ENCODE measurements at regions not wholly inside any gene's neighbourhood (a gene's known extent, or its start where the extent isn't known, plus 50 kb on each side); places are given as distances from the start of the nearest gene placed in this dataset.

DNA sequence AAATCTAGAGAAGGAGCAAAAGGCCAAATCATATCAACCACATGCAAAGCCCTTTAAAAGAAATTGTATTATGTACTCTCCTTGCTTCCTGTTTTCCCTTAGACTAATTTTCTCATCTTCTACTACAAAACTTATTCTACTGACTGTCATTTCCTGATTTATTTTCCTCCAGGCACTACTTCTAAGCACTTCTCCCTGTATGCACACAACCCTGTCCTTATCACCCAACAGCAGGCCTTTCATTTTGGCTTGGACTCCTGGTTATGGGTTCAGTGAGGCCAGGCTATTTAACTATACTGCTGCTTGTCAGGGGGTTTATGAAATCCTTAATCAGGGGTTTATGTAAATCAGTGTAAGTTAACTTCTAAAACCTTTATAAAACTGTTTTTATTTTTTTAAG is 205.1 kb upstream of the FAM98A start:
- intact Hi-C loops (cut with DNase I) = no loop called here
- DNase-seq = no peak

DNA sequence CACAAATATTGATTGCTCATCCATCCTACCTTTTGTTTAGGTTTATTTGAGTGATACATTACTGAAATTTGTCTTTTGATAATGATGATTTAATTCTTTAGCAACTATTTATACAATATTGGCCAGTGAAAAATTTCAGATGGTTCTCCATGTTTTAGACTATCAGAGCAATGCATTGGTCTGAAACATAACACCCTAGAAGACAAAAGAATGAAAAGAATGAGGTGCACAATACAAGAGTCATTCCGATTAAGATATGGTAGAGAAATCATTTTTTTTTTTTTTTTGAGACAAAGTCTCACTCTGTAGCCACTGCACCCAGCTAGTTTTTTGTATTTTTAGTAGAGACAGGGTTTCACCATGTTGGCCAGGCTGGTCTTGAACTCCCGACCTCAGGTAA is 197.4 kb upstream of the FAM98A start:
- intact Hi-C loops (cut with DNase I) = no loop called here
- DNase-seq = no peak

DNA sequence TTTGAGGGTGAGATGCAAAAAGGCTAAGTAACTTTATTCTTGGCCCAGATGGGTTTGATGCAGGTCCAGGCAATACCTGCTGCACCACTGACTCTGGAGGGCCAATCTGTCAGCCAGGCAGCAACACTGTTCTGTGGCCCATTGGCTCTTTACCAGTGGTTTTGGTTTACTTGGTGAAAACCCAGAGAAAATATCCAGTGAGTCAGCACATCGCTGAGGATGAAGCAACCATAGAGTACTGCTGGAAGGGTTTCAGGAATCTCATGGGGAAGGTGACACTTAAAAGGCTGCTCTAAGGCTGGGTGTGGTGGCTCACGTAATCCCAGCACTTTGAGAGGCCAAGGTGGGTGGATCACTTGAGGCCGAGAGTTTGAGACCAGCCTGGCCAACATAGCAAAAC is 192.5 kb upstream of the FAM98A start:
- DNase-seq = no peak

DNA sequence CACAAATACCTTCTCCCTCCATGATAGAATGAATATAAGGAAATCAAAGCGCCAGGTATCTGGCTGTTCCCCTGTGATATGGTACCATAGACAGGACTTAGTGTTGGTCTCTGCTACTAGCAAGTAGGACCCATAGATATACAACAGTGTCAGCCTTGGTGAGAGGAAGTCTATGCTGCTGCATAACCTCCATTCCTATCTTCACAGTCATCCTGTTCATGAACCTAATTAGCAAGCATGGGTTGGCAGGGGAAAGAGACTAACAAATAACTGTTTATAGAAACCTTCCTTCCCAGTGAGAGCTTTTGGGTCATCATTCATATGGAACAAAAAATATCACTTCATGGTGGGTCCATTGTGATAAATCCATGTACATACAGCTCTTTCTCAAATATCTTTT is 188.9 kb upstream of the FAM98A start:
- no peak for DNase-seq
- intact Hi-C loops (cut with DNase I) = no loop called here

More for the DNA sequence above, 192.5 kb upstream of the FAM98A start:
- intact Hi-C loops (cut with DNase I) = no loop called here

DNA sequence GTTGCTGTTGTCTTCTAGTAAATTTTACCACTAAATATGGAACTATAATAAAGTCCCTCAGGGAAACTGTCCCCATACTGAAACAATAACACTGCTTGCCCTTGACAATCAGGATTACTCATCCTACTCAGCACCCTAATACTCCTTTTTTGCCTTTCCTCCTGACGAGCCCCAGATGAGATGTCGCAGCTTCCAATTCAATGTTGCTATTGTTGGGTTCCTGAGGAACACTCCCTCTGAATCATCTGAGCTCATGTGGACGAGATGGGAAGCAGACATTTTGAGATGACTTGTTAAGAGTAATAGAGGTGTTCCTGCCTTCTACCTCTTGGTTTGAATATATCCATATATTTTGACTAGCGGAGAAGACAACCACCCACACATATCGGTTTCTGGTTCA is 187.8 kb upstream of the FAM98A start:
- intact Hi-C loops (cut with DNase I) = no loop called here
- DNase-seq = no peak

DNA sequence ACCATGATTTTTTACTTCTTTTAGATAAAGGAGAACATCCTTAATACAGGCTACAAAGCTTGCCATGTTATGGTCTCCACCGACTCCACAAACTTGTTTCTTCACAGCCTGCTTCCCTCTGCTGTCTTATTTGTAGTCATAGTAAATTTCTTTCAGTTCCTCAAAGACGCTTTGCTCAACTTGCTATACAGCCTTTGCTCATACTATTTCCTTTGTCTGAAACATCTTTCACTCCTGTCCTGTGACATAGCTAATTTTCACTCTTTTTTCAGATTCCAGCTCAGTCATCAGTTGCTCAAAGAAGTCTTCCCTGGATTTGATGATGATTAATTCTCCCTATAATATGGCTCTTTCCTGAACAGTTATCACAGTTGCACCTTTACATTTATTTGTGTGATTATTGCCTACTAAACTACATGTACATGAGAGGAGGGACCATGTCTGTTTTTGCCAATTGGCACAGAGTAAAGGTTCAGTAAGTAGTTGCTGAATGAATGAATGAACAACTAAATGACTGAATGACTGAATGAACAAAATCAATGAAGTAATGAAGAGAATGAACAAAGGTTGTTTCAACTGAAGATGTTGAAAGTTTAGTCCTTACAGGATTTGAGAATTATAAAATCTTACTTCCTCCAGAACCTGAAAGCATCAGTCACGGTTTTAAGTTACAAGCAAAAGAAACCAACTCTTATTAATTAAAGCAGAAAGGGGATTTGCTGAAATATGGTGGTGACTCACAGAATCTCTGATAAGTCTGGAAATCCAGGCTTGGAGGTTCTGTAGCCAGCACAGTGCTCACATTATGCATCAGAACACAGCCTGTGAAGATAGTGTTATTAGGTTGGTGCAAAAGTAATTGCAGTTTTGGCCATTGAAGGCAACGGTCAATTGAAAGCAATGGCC is 186.4 kb upstream of the FAM98A start:
- intact Hi-C loops (cut with DNase I) = no loop called here
- no peak for DNase-seq

DNA sequence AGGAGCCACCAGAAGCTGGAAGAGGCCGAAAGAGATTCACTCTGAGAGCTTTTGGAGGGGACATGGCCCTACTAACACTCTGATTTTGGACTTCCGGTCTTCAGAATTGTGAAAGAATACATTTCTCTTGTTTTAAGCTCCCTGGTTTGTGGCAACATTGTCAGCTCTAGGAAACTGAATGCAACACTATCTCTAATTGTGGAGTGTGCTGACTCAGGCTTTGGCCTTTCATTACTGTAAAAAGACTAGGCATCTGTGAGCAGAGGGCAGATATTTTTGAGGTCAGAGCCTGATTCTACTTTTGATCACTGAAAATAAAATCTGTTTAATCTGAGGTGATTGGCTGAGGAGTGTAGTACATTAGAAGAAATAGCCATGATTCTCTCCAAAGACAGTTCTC is 185.4 kb upstream of the FAM98A start:
- intact Hi-C loops (cut with DNase I) = no loop called here
- no peak for DNase-seq

DNA sequence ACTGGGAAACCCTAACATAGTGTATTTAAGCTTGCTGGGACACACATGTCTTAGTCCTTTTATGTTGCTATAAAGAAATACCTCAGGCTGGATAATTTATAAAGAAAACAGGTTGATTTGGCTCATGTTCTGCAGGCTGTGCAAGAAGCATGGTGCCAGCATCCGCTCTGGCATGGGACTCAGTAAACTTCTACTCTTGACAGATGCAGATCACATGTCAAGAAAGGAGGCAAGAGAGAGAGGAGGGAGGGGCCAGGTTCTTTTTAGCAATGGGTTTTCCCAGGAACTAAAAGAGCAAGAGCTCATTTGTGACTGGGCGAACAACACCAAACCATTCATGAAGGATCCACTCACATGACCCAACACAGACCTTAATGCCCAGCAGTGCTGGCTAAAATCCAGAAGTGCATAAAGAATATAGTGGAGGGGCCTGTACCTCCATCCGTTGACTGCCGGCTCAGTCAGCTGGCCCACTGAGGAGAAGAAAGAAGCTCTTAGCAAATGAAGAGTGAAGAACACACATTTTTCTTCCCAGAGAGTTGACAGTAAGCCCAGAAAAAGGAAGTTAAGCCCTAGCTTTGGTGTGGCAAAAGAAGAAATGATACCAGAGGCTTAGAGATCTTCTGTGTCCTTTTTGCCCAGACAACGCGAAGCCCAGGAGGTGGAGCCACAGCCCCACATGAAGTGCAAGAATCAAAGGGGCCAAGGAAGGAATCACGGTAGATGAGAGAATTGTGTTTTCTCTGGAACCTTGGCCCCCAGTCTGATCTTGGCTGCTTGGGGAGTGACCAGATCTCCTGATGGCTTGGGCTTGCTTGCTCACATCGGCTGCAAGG is 183.5 kb upstream of the FAM98A start:
- DNase-seq = peak in 2 of 10 donors; percentile 6 to 40
- intact Hi-C loops (cut with DNase I) = no loop called here

DNA sequence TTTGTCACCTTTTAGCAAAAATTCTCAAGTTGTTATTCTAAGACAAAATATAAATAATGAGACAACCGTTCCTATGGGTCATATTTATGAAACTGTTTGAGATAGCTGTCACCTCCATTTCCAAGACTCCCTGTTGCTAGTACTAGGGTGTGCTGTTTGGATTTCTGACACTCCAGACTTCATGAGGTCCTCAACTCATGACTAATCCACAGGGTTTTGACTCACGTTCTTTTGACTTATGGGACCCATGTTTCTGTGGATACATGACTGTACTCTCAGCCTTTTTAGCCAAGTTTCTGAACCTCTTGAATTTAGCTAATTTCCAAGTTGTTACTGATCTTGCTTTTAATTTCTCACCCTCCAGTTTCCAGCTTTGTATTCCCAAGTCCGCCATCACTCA is 178.7 kb upstream of the FAM98A start:
- DNase-seq = no peak

DNA sequence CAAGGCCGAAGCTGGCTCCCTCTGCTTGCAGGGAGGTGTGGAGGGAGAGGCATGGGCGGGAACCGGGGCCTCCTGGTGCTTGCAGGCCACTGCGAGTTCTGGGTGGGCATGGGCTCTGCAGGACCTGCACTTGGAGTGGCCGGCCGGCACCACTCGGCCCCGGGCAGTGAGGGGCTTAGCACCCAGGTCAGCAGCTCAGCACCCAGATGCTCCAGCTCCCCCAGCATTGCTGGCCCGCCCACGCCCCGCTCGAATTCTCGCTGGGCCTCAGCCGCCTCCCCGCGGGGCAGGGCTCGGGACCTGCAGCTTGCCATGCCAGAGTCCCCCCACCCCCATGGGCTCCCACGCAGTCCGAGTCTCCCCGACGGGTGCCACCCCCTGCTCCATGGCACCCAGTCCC is 176.2 kb upstream of the FAM98A start:
- DNase-seq = peak in 1 of 10 donors; percentile 74

More for the DNA sequence above, 178.7 kb upstream of the FAM98A start:
- intact Hi-C loops (cut with DNase I) = no loop called here

DNA sequence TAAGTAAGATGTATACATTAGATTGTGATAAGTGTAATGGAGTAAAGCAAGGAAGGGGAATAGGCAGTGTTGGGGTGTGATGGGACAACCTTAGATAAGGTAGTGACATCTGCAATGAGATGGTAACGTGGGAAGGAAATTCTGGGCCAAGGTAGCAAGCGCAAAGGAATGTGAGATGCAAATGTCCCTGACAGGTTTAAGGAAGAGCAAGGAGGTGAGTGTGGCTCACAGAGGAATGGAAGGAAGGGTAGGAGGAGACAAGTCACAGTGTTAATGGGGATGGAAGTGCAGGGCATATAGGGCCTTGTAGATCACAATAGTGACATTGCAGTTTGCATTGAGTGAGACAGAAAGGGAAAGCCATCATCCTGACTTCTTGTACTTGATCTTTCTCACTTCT is 170.9 kb upstream of the FAM98A start:
- no peak for DNase-seq
- intact Hi-C loops (cut with DNase I) = no loop called here

More for the DNA sequence above, 176.2 kb upstream of the FAM98A start:
- intact Hi-C loops (cut with DNase I) = no loop called here

DNA sequence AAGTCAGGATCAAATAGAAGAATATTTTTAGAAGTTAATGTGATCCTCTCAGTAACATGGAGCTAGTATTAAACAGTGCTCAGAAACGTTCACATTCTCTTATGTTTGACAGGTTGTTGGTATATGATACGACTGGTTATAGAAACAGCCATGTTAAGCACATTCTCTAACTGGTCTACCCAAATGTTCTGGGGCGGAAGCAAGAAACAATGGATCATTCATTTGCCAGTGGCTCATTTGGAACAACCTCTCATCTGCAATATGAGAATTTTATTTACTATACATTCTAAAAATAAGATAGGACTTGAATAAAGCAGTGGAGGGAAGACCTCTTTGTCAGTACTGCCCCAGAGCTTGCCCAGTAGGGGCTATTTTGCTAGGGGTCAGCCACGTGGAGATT is 167.1 kb upstream of the FAM98A start:
- intact Hi-C loops (cut with DNase I) = no loop called here

DNA sequence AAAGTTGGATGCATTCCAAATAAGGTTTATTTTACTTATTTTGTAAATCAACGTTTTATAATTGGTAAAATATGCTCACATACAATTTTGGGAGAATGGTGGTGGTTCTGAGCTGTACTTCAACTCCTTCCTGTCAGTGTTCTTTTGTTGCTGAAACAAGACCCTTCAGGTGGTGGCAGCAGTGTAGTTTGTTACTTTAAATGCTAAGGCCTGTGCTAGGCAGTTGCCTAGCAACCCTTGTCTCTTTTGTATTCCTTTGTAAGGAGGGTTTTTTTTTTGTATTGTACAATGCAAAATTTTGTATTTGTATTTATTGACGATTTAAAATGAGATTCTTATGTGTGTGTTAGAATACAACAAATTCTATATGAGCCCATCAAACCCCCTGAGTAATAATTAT is 166.0 kb upstream of the FAM98A start:
- DNase-seq = no peak
- intact Hi-C loops (cut with DNase I) = no loop called here

More for the DNA sequence above, 167.1 kb upstream of the FAM98A start:
- DNase-seq = no peak

DNA sequence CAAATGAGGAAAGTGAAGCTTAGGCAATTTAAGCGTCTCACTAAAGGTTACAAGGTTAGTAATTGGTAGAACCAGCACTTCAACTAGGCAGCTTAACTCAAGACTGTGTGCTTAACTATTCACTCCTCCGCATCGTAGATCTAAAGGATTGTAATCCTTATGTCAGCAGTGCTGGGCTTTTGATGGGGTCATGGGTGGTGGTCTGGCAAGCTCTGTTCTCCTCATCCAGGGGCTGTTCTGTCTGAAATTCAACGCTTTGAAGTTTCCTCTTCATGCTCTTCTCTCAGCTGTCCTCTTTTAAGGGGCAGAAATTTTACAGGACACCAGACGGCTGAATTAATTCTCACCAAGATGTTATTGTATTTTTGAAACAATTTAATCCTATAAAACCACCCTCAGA is 165.5 kb upstream of the FAM98A start:
- intact Hi-C loops (cut with DNase I) = no loop called here
- no peak for DNase-seq

DNA sequence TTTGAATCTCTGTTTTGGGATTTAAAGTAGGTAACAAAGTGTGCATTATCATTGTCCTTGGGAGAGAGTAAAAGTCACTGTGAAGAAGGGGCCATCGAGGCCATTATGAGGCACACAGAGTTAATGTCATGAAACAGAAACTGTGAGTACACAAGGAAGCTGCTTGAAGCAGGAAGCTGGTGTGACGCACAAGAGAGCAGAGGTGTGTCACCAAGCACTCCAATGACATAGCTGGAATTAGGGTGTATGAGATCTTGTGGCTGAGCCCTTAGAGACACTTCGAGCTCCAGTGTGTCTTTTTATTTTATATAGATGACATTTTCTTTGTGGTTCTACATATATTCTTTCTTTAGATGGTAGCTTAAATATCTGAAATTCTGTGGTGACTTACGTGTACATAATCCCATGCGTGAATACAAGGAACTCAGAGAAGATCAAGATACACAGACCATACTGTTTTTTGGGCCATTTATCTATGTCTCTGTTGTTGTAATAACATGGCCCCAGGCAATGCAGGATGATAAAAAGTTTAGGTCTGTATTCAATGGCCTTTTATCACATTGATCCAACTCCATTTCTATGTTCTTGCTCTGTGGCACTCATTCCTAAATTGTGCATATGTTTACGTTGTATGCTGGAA is 164.7 kb upstream of the FAM98A start:
- intact Hi-C loops (cut with DNase I) = no loop called here
- DNase-seq = no peak

DNA sequence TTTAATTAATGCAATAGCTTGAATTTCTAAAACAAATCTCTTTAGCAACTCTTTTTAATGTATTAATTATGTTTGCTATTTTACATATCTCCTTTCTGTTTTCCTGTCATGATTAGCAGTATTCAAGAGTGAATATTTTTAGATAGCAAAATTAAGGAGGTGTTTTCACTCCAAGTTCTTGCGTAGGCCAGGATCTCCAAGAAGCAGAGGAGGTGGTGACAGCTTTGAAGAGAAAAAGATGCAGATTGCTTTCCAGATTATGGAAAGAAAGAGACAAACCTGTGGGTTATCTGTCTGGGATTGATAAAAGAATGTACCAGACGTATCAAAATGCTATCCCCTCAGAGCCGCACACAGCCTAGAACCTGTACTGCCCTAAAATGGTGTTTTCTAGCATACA is 163.5 kb upstream of the FAM98A start:
- intact Hi-C loops (cut with DNase I) = no loop called here
- no peak for DNase-seq

DNA sequence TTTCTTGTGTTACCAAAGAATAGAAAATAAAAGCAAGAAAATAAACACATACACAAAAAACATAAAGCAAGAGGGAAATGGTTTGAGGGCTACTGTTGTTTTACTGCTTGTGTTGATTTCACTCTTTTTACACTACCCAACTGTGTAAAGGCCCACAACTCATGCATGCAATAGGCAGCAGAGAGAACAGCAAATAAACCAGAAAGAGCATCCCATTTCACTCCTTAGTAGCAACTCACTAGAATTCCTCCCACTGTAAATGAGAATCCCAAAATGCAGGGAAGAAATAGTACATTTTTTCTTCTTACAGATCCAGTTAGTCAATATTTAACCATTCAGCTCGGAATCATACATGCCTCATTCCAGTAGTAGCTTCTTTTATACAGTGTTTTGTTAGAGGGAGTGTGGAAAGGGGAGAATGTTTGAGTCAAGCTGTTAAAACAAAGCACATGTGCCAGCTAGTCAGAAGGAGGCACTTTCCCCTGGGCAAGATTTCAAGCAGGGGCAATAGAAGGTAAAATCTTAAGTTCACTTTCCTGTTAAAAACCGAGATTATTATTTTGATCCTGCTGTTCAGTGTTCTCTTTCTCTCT is 147.2 kb upstream of the FAM98A start:
- intact Hi-C loops (cut with DNase I) = no loop called here
- no peak for DNase-seq

DNA sequence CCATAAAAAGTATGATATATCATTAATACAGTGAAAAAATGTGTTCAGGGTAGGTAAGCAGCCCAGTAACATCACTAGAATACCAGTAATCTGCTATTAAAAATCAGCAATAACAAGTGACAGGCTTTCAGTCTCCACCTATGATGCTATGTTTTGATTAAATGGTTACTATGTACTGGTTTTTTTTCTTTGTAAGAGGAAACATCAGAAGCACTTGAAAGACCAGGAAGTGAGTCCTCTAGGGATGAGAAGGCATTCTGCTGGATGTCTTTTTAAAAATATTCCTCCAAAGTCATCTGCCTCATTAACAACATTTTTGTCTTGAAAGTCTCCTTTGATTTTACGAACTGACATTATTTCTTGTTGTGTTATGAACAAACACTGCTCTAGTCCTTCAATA is 136.0 kb upstream of the FAM98A start:
- no peak for DNase-seq
- intact Hi-C loops (cut with DNase I) = no loop called here

DNA sequence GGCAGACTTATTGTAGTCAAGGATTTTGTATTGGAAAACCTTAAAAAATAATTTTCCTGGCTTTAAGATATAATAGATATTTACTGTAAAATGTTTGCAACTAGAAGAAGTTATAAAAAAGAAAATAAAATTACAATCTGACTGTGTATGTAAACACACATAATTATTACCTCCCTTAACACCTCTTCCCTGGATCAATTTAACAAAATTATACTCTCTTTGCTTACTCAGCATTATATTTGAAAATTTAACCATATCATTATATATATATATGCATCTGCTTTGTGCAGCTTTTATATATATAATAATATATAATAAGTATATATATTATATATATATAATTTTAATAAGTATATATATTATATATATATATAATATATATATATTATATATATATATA is 131.7 kb upstream of the FAM98A start:
- intact Hi-C loops (cut with DNase I) = no loop called here
- no peak for DNase-seq

DNA sequence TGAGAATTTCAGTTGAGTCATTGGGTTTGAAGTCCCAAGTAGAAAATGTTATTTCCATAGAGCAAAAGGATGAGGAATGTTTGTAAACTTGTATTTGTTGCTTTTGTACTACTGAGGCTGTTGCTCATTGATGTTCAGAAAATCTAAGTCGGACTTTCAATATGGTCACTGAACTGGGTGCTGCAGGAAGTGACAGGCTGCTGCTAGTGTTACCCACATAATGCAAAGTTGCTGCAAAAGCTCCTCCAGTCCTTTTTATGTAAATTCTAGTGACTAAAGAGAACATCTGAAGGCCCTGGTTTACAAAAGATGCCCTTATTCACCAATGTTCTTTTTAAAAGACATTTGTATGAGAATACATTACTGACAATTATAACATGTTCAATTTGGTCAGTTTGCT is 131.1 kb upstream of the FAM98A start:
- DNase-seq = no peak
- intact Hi-C loops (cut with DNase I) = no loop called here

DNA sequence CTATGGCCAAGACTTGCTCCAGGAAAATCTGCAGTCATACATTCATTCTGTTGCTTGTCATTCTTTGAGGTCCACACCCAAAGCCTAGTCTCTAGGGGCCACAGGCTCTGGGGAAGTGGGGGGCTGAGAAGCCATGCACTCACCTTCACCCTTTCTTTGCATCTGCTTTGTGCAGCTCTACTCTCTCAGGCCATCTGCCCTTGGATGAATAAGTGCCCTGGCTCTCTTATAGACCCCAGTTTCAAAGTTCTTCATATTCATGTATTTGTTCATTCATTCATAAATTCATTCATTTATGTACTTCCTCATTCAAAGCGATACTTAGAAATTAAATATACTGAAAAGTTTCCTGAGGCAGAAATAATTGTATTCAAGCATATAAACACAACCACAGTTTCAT is 130.3 kb upstream of the FAM98A start:
- intact Hi-C loops (cut with DNase I) = no loop called here

More for the DNA sequence above, 130.3 kb upstream of the FAM98A start:
- DNase-seq = no peak
